ENCODE measurements at regions not wholly inside any gene's neighbourhood (a gene's known extent, or its start where the extent isn't known, plus 50 kb on each side); places are given as distances from the start of the nearest gene placed in this dataset.
A peak's percentile ranks its signal among the peaks of the same experiment; 100 is the strongest.

DNA sequence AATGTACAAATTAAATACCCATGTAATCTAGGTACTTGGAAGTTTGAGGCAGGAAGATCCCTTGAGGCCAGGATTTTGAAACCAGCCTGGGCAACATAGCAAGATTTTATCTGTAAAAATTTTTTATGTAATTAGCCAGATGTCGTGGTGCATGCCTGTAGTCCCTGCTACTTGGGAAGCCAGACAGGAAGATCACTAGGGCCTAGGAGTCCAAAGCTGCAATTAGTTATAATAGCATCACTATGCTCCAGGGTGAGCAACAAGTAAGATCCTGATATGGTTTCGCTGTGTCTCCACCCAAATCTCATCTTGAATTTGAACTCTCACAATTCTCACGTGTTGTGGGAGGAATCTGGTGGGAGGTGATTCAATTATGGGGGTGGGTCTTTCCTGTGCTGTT lies 535.8 kb downstream of the TENT5A start:
- ChIA-PET CTCF (interaction anchor here (1.0 to 1.7 kb wide), 2 partner anchors 17 to 43 kb away, joined by 3 to 5 read pairs; no protein-coding TSS in a partner anchor), POLR2A (no interaction called here)
- TF ChIP-seq, protein P1, sequence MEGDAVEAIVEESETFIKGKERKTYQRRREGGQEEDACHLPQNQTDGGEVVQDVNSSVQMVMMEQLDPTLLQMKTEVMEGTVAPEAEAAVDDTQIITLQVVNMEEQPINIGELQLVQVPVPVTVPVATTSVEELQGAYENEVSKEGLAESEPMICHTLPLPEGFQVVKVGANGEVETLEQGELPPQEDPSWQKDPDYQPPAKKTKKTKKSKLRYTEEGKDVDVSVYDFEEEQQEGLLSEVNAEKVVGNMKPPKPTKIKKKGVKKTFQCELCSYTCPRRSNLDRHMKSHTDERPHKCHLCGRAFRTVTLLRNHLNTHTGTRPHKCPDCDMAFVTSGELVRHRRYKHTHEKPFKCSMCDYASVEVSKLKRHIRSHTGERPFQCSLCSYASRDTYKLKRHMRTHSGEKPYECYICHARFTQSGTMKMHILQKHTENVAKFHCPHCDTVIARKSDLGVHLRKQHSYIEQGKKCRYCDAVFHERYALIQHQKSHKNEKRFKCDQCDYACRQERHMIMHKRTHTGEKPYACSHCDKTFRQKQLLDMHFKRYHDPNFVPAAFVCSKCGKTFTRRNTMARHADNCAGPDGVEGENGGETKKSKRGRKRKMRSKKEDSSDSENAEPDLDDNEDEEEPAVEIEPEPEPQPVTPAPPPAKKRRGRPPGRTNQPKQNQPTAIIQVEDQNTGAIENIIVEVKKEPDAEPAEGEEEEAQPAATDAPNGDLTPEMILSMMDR (IDR thresholded peaks at IDR 0.05; ENCODE audit: control extremely low read depth, extremely low read depth, low read depth, missing control alignments), result no peak
- no peak for DNase-seq (ENCODE audit: extremely low spot score)

DNA sequence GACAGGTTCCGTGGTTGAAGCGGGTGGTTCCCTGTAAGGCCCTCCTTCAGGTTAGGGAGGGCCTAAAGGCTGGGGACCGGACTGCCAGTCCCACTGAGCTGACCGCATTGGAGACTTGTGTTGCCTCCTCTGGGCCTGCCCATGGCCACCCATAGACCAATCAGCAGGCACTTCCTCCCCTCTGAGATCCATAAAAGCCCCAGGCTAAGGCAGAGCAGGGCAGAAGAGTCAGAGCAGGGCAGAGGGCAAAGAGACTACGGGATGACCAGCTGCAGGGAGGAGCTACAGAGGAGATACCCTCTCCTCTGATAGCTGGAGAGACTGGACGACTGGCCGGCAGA lies 537.4 kb downstream of the TENT5A start:
- TF ChIP-seq, protein P1 (IDR thresholded peaks at IDR 0.05; ENCODE audit: control extremely low read depth, extremely low read depth, low read depth, missing control alignments), result no peak
- POLR2A ChIA-PET, result no interaction called here
- DNase-seq (ENCODE audit: extremely low spot score), result peak; percentile 2
- CTCF ChIA-PET, result interaction anchor here (1.7 kb wide), 1 partner anchor 19 kb away, joined by 5 read pairs; no protein-coding TSS in a partner anchor

DNA sequence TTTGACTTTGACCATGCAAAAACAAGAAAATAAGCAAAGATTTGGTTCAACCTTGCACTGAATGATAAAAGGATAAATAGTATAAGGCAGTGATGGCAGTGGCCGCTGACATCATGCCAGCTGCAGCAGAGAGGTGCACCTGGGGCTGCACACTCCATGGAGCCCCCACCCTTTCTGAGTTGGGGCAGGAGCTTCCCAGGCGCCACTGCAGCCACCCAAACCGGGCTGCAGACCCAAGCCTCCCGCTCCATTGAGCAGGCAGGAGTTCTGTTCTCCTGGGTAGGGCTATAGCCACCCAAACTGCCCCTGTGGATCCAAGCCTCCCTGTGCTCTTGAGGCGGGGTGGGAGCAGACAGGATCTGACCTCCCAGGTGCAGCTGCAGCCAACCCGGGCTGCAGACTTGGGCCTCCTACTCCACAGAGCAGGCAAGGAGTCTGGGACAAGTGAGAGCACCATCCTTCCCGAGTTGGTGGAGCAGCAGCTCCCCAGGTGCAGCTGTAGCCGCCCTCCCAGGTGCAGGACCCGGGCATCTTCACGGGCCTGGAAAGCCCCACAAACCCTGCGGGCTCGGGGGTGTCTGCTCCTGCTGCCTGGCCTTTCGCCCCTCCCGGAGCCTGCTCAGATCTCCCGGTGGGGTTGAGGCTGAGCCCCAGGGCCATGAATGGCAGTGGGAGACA lies 537.9 kb downstream of the TENT5A start:
- DNase-seq (ENCODE audit: extremely low spot score), result no peak
- ChIA-PET POLR2A (no interaction called here), CTCF (no interaction called here)
- TF ChIP-seq, protein P1 (IDR thresholded peaks at IDR 0.05; ENCODE audit: control extremely low read depth, extremely low read depth, low read depth, missing control alignments), result no peak

DNA sequence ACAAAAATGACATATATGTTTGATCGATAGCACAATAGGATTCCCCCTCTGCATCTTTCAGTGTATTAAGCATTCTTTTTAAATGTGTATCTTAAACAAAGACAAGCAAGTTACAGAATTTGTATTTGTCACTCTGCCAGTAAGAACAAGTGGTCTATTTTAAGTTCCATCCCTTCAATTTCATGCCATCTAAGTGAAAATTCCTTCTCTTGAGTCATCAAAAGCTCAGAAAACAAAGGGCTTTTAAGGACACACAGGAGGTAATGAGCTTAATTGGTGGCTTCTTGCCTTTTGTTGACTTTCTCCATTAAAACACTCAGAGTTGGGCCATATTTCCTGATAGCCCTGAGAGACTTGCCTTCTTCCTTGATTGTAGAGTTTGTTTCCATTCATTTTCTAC lies 547.8 kb downstream of the TENT5A start:
- no peak for DNase-seq (ENCODE audit: extremely low spot score)
- TF ChIP-seq, protein P1 (IDR thresholded peaks at IDR 0.05; ENCODE audit: control extremely low read depth, extremely low read depth, low read depth, missing control alignments), result no peak
- ChIA-PET CTCF (no interaction called here), POLR2A (no interaction called here)

DNA sequence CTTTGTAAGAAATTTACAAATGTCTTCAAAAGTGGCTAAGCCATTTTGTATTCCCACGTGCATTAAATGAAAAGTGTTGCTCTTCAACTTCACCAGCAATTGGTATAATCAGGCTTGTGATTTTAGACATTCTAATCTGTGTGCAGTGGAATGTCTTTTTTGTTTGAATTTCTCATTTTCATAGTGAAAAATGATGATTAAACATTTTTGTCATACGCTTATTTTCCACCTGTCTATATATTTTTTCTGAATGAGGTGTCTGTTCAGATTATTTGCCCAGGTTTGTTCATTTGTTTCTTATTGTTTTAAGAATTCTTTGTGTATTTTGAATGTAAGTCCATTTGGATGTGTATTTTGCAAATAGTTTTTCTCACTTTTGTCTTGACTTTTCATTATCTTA lies 558.1 kb downstream of the TENT5A start:
- POLR2A ChIA-PET, result no interaction called here
- TF ChIP-seq, protein P1 (IDR thresholded peaks at IDR 0.05; ENCODE audit: control extremely low read depth, extremely low read depth, low read depth, missing control alignments), result no peak
- DNase-seq (ENCODE audit: extremely low spot score), result no peak
- CTCF ChIA-PET, result no interaction called here

DNA sequence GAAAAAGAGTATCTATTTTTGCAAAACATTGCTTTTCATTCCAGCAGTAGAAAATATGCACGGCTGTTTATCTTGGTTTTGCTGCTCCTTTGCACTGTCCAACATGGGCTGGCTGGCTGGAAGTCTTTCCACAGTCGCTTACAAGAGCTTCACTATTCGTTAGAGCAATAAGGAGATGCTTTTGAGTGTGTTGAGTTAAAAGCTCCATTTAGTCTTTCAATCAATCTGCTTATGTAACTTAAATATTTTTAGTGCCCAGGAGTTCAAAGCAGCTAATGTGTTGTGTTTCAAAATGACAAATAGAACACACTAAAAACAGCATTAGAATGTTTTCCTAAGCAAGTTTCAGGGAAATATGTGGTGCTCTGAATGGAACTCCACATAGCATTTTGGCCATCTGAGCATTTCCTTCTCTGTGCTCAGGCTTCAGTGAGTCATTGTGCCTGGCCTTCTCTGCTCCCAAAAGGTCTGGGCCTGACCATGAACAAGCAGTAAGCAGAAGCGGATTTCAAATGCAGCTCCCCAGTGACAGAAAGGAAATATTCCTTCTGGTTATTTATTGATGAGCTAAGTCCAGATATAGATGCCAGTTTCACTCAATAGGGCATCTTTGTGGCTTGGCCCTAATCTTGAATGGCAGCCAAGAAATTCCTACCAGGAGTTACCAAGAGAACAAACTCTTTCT lies 580.3 kb downstream of the TENT5A start:
- ChIA-PET CTCF (no interaction called here), POLR2A (no interaction called here)
- TF ChIP-seq, protein P1 (IDR thresholded peaks at IDR 0.05; ENCODE audit: control extremely low read depth, extremely low read depth, low read depth, missing control alignments), result no peak
- no peak for DNase-seq (ENCODE audit: extremely low spot score)

Data from GM10248 (cell line).